Spleen (tissue), 11 donors: ENCODE measurements at regions not wholly inside any gene's neighbourhood (a gene's known extent, or its start where the extent isn't known, plus 50 kb on each side); places are given as distances from the start of the nearest gene placed in this dataset.

Experiments used
- DNase-seq: peaks from one replicate; pipeline ENCODE4 v3.0.0-alpha.2; 2020
- H3K27ac ChIP-seq, 8 donors: fragments of 200-600 bp; sonication (generic) in 7 of 8; 1 replicate in 4 of 8; 2 replicates in 4 of 8; pipeline versions ENCODE4 v1.5.0 to v1.8.0; 2016 to 2021; ENCODE audit warnings: inconsistent platforms in 4 of 8, mild to moderate bottlenecking in 4 of 8, moderate library complexity in 1 of 8
- H3K27me3 ChIP-seq, 7 donors: fragments of 200-600 bp; sonication (generic) in 6 of 7; replicated peaks in 1 of 7; 1 replicate in 4 of 7; 2 replicates in 3 of 7; pipeline versions ENCODE4 v1.5.0 to v1.8.0; 2016 to 2021; ENCODE audit warnings: inconsistent platforms in 3 of 7, mild to moderate bottlenecking in 1 of 7
- H3K36me3 ChIP-seq, 6 donors: fragments of 200-600 bp; sonication (generic) in 5 of 6; 1 replicate in 4 of 6; 2 replicates in 2 of 6; pipeline versions ENCODE4 v1.5.0 to v1.8.0; 2016 to 2021; ENCODE audit warnings: inconsistent platforms in 2 of 6
- H3K4me1 ChIP-seq, 6 donors: fragments of 200-600 bp; sonication (generic) in 5 of 6; 1 replicate in 3 of 6; 2 replicates in 3 of 6; pipeline versions ENCODE4 v1.5.0 to v1.8.0; 2016 to 2021; ENCODE audit warnings: inconsistent platforms in 3 of 6
- H3K4me3 ChIP-seq, 8 donors: fragments of 200-600 bp; sonication (generic) in 7 of 8; 1 replicate in 4 of 8; 2 replicates in 4 of 8; pipeline versions ENCODE4 v1.5.0 to v1.8.0; 2016 to 2021; ENCODE audit warnings: inconsistent platforms in 4 of 8, mild to moderate bottlenecking in 4 of 8, moderate library complexity in 2 of 8
- H3K9me3 ChIP-seq, 8 donors: fragments of 200-600 bp; sonication (generic) in 7 of 8; 1 replicate in 4 of 8; 2 replicates in 4 of 8; pipeline versions ENCODE4 v1.5.0 to v1.8.0; 2016 to 2021; ENCODE audit warnings: inconsistent platforms in 4 of 8
- POLR2A ChIP-seq, 3 donors: fragments of 450-650 bp; IDR thresholded peaks; one replicate each; pipeline ENCODE4 v1.5.1; 2017; ENCODE audit warnings: antibody characterized with exemption in 3 of 3, mild to moderate bottlenecking in 1 of 3
- POLR2AphosphoS5 ChIP-seq, 3 donors: sonication (generic); formaldehyde crosslinking; IDR thresholded peaks; one replicate each; pipeline ENCODE4 v1.5.1; 2017; ENCODE audit warnings: antibody characterized with exemption in 3 of 3
- WGBS, 5 donors: extraction: QIAGEN DNeasy Blood & Tissue Kit in 3 of 5; methylation state at CpG; one replicate each; pipeline versions ENCODE4 v1.1.5 to v1.1.7; 2013 to 2018; 5-methylcytosine and 5-hydroxymethylcytosine counted together
- intact Hi-C: fragments of 100-400 bp; cut with DNase I; formaldehyde crosslinking; loops from one replicate; pipeline ENCODE4 v1.15.0; 2023; ENCODE audit warnings: low total_unique reads
- TF ChIP-seq, protein P1 (sequence below), 11 experiments: fragments of 200-600 bp in 7 of 11; fragments of 450-650 bp in 4 of 11; sonication (generic) in 4 of 11; IDR thresholded peaks in 8 of 11; conservative IDR thresholded peaks in 3 of 11; 1 replicate in 7 of 11; 2 replicates in 4 of 11; pipeline versions ENCODE4 v1.4.0 to v1.8.0; 2016 to 2021; ENCODE audit warnings: antibody characterized with exemption in 11 of 11, inconsistent platforms in 4 of 11, mild to moderate bottlenecking in 1 of 11
- donor health status: healthy with polysubstance abuse.
- donor health status: DM: no; HTN: no; CAD: no; lungs with moderate emphysema.
- donor health status: DM: no; HTN: no; CAD: no.
- donor health status: Bipolar disorder and iron deficiency.
- donor health status: healthy.
- donor health status: DM: no; HTN: no; CAD: no.
- donor health status: DM: yes; HTN: yes; CAD: no.

DNA sequence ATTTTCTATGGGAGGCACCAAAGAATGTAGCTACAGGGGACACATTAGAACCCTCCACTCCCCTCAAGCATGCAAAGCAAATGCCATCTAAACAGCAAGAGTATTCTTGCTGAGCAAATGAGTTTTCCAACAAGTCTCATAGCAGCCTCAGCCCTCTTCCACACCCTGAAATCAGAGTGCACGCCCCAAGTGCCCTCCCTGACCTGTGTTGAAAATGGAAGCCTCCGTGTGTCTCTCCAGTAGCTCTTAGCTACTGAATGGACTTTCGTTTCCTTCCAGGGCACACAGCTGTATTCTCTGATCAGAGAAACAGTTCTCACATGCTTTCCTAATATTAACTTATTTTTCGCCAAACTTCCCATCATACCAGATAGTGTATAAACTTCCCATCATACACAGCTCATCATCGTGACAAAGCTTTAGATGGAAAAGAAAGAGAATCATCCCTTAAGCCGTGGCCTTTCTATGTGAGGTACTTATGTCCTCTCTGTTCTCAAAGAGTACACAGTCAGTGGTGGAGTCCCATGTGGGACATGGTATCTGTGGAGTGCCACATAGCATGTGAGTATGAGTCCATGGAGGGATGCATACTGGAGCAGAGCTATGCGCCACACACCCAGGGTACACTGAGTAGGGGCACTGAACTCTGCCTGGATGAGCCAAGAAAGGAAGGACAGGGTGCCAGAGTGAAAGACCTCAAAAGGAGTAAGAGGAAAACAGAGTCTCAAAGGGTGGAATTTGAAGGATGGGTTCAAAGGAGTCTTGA is 434.5 kb downstream of the MCTP2 start:
- no peak overlapping the region for H3K27ac ChIP-seq
- no peak for DNase-seq
- no peak for TF ChIP-seq POLR2A (IDR thresholded peaks at IDR 0.05)
- TF ChIP-seq, protein P1, sequence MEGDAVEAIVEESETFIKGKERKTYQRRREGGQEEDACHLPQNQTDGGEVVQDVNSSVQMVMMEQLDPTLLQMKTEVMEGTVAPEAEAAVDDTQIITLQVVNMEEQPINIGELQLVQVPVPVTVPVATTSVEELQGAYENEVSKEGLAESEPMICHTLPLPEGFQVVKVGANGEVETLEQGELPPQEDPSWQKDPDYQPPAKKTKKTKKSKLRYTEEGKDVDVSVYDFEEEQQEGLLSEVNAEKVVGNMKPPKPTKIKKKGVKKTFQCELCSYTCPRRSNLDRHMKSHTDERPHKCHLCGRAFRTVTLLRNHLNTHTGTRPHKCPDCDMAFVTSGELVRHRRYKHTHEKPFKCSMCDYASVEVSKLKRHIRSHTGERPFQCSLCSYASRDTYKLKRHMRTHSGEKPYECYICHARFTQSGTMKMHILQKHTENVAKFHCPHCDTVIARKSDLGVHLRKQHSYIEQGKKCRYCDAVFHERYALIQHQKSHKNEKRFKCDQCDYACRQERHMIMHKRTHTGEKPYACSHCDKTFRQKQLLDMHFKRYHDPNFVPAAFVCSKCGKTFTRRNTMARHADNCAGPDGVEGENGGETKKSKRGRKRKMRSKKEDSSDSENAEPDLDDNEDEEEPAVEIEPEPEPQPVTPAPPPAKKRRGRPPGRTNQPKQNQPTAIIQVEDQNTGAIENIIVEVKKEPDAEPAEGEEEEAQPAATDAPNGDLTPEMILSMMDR (IDR thresholded peaks at IDR 0.05 in 8 of 11, conservative IDR thresholded peaks at IDR 0.05 in 3 of 11): no peak
- TF ChIP-seq POLR2AphosphoS5 (IDR thresholded peaks at IDR 0.05): no peak
- intact Hi-C loops: no loop called here
- H3K9me3 ChIP-seq: no peaks in the 10 kb centered on the region
- no peak overlapping the region for H3K4me3 ChIP-seq
- H3K4me1 ChIP-seq: peaks cover 0 to 9% (median 1%) of the 10 kb centered on the region in 6 donors
- H3K36me3 ChIP-seq: no peaks in the 10 kb centered on the region
- WGBS, 5 donors: 75 to 86% (median 79%) methylated on average over 7 of the region's 7 CpGs
- peaks cover 0 to 5% (median 0%) of the 10 kb centered on the region in 7 donors for H3K27me3 ChIP-seq

DNA sequence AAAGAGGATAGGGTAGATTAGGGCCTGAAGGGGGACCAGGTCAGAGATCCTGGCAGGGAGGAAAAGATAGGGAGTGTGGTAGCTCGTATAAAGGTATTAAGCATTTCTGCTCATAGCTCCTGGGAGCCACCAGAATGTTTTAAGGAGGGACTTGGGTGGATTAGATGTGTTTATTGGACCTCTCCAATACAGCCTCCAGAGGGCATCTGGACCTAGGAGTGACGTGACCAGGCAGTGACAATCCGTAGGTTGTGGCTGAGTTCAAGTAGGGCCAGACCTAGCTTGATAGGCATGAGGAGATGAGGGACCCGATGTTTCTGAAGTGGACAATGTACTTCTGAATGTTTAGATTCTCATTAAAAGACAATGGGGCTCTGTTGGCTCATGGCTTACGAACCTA is 435.2 kb downstream of the MCTP2 start:
- WGBS, 5 donors: 50 to 68% (median 63%) methylated on average over 5 of the region's 5 CpGs
- no peaks in the 10 kb centered on the region for H3K36me3 ChIP-seq
- no peak overlapping the region for H3K4me3 ChIP-seq
- TF ChIP-seq POLR2A (IDR thresholded peaks at IDR 0.05) (no peak), POLR2AphosphoS5 (IDR thresholded peaks at IDR 0.05) (no peak)
- TF ChIP-seq, protein P1 (IDR thresholded peaks at IDR 0.05 in 8 of 11, conservative IDR thresholded peaks at IDR 0.05 in 3 of 11): no peak
- DNase-seq: no peak
- no peak overlapping the region for H3K27ac ChIP-seq
- peaks cover 0 to 5% (median 0%) of the 10 kb centered on the region in 7 donors for H3K27me3 ChIP-seq
- intact Hi-C loops: no loop called here
- peaks cover 0 to 16% (median 7%) of the 10 kb centered on the region in 6 donors for H3K4me1 ChIP-seq
- H3K9me3 ChIP-seq: no peaks in the 10 kb centered on the region

DNA sequence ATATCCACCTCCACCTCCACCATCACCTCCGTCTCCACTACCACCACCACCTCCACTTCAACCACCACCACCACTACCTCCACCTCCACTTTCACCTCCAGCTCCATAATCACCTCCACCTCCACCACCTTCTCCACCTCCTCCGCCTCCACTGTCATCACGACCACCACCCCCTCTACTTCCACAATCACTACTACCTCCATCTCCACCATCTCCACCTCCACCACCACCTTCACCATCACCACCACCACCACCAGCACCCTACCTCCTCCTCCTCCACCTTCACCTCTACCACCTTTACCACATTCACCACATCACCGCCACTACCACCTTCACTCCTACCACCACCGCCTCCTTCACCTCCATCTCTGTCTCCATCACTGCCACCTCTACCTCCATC is 435.7 kb downstream of the MCTP2 start:
- H3K4me1 ChIP-seq: peaks cover 0 to 22% (median 8%) of the 10 kb centered on the region in 6 donors
- no peak overlapping the region for H3K4me3 ChIP-seq
- intact Hi-C loops: no loop called here
- no peak overlapping the region for H3K27ac ChIP-seq
- TF ChIP-seq POLR2AphosphoS5 (IDR thresholded peaks at IDR 0.05) (no peak), POLR2A (IDR thresholded peaks at IDR 0.05) (no peak)
- TF ChIP-seq, protein P1 (IDR thresholded peaks at IDR 0.05 in 8 of 11, conservative IDR thresholded peaks at IDR 0.05 in 3 of 11): no peak
- 82 to 91% (median 87%) methylated on average over 5 of the region's 5 CpGs for WGBS, 5 donors
- DNase-seq: no peak
- no peaks in the 10 kb centered on the region for H3K36me3 ChIP-seq
- H3K9me3 ChIP-seq: no peaks in the 10 kb centered on the region
- peaks cover 0 to 5% (median 0%) of the 10 kb centered on the region in 7 donors for H3K27me3 ChIP-seq

DNA sequence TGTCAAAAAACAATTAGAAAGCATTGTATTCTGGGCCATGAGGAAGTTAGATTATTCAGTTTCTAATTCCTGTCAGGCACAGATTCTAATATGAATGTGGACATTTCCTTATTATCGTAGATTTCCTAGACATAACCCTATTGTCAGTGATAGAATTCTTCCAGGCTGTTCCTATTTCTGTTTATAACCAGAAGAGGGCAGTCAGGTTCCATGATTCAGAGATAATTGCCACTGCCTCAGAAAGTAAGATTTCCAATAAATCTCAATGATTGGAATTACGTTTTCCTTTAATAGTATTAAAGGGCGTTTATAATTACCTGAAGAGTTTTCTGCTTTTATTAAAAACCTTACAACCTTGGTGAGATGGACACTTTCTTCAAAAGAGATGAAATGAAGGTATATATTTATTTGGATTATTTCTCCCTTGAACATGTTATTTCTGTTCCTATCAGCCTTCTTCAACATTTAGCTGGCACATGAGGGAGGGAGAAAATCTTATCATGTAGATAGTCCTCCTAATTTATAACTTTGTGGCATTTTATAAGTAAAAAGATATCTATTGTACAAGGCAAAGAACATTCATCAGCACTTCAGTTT is 439.2 kb downstream of the MCTP2 start:
- no peak overlapping the region for H3K4me3 ChIP-seq
- H3K27me3 ChIP-seq: no peaks in the 10 kb centered on the region
- peak overlapping the region; percentile 51 to 84 (median 79) for H3K27ac ChIP-seq
- no peaks in the 10 kb centered on the region for H3K36me3 ChIP-seq
- no peak for TF ChIP-seq POLR2AphosphoS5 (IDR thresholded peaks at IDR 0.05)
- TF ChIP-seq, protein P1 (IDR thresholded peaks at IDR 0.05 in 8 of 11, conservative IDR thresholded peaks at IDR 0.05 in 3 of 11): peak; percentile 49 to 84 (median 69)
- DNase-seq: no peak
- H3K9me3 ChIP-seq: no peaks in the 10 kb centered on the region
- peaks cover 0 to 29% (median 8%) of the 10 kb centered on the region in 6 donors for H3K4me1 ChIP-seq
- intact Hi-C loops: loop anchor here (10.0 kb wide), 1 partner anchor 174 kb away; no protein-coding TSS in a partner anchor
- 0 to 4% (median 1%) methylated on average over 3 of the region's 3 CpGs for WGBS, 5 donors
